Liver (tissue), 8 donors: ENCODE measurements at regions not wholly inside any gene's neighbourhood (a gene's known extent, or its start where the extent isn't known, plus 50 kb on each side); places are given as distances from the start of the nearest gene placed in this dataset.
A peak's percentile ranks its signal among the peaks of the same experiment; 100 is the strongest.

Source experiments
- DNase-seq: peaks from one replicate; pipeline ENCODE4 v3.0.0-alpha.2; 2017; ENCODE audit warnings: low spot score
- H3K27ac ChIP-seq, 2 donors: one replicate each; pipeline ENCODE4 v1.7.0; 2013; ENCODE audit warnings: inconsistent platforms in 2 of 2, low read length in 2 of 2, control low read depth in 1 of 2, low read depth in 1 of 2, mild to moderate bottlenecking in 1 of 2
- H3K27me3 ChIP-seq, 4 donors: one replicate each; pipeline versions ENCODE4 v1.6.1 to v1.7.0; 2013; ENCODE audit warnings: low read length in 3 of 4, inconsistent platforms in 1 of 4, mild to moderate bottlenecking in 1 of 4, moderate library complexity in 1 of 4; ENCODE audit not compliant: control insufficient read depth in 4 of 4, insufficient read depth in 4 of 4
- H3K36me3 ChIP-seq, 4 donors: one replicate each; pipeline versions ENCODE4 v1.6.1 to v1.7.0; 2013; ENCODE audit warnings: low read length in 3 of 4, mild to moderate bottlenecking in 3 of 4, low read depth in 1 of 4, moderate library complexity in 1 of 4; ENCODE audit not compliant: control insufficient read depth in 4 of 4, insufficient read depth in 3 of 4
- H3K4me1 ChIP-seq, 4 donors: one replicate each; pipeline versions ENCODE4 v1.6.1 to v1.7.0; 2013; ENCODE audit warnings: low read length in 3 of 4, mild to moderate bottlenecking in 3 of 4, moderate library complexity in 1 of 4; ENCODE audit not compliant: control insufficient read depth in 4 of 4, insufficient read depth in 4 of 4
- H3K4me3 ChIP-seq, 3 donors: one replicate each; pipeline versions ENCODE4 v1.6.1 to v1.7.0; 2013; ENCODE audit warnings: low read length in 3 of 3, control low read depth in 1 of 3, low read depth in 1 of 3, mild to moderate bottlenecking in 1 of 3
- H3K9ac ChIP-seq, 2 donors: one replicate each; pipeline ENCODE4 v1.7.0; 2013; ENCODE audit warnings: low read length in 2 of 2, mild to moderate bottlenecking in 2 of 2, moderate library complexity in 2 of 2, control low read depth in 1 of 2, low read depth in 1 of 2
- H3K9me3 ChIP-seq, 4 donors: one replicate each; pipeline versions ENCODE4 v1.6.1 to v1.7.0; 2013; ENCODE audit warnings: low read length in 3 of 4; ENCODE audit not compliant: control insufficient read depth in 4 of 4
- EGR1 ChIP-seq, 2 donors: IDR thresholded peaks; 2 replicates each; pipeline ENCODE4 v1.6.1; 2016 to 2018; ENCODE audit warnings: antibody characterized with exemption in 2 of 2, low read depth in 2 of 2
- FOXA2 ChIP-seq: IDR thresholded peaks from 2 replicates; pipeline ENCODE4 v1.6.1; 2016; ENCODE audit warnings: antibody characterized with exemption
- GABPA ChIP-seq, 2 donors: IDR thresholded peaks in 1 of 2; conservative IDR thresholded peaks in 1 of 2; 2 replicates each; pipeline ENCODE4 v1.6.1; 2016; ENCODE audit warnings: antibody characterized with exemption in 2 of 2, mild to moderate bottlenecking in 1 of 2, moderate library complexity in 1 of 2
- HNF4A ChIP-seq, 2 donors: conservative IDR thresholded peaks; 2 replicates each; pipeline ENCODE4 v1.6.1; 2016; ENCODE audit warnings: antibody characterized with exemption in 2 of 2, mild to moderate bottlenecking in 2 of 2
- HNF4G ChIP-seq: IDR thresholded peaks from 2 replicates; pipeline ENCODE4 v1.6.1; 2016; ENCODE audit warnings: antibody characterized with exemption
- JUND ChIP-seq, 2 donors: IDR thresholded peaks; 2 replicates each; pipeline ENCODE4 v1.6.1; 2016; ENCODE audit warnings: antibody characterized with exemption in 2 of 2
- NR2F2 ChIP-seq: IDR thresholded peaks from 2 replicates; pipeline ENCODE4 v1.6.1; 2016; ENCODE audit warnings: antibody characterized with exemption
- RAD21 ChIP-seq, 2 donors: IDR thresholded peaks; 2 replicates each; pipeline ENCODE4 v1.6.1; 2016; ENCODE audit warnings: antibody characterized with exemption in 2 of 2, mild to moderate bottlenecking in 2 of 2
- RXRA ChIP-seq, 2 donors: IDR thresholded peaks; 2 replicates each; pipeline ENCODE4 v1.6.1; 2017 to 2018; ENCODE audit warnings: antibody characterized with exemption in 2 of 2, mild to moderate bottlenecking in 1 of 2
- SP1 ChIP-seq: IDR thresholded peaks from 2 replicates; pipeline ENCODE4 v1.6.1; 2018; ENCODE audit warnings: antibody characterized with exemption, mild to moderate bottlenecking
- TAF1 ChIP-seq: conservative IDR thresholded peaks from 2 replicates; pipeline ENCODE4 v1.6.1; 2016; ENCODE audit warnings: antibody characterized with exemption, mild to moderate bottlenecking
- YY1 ChIP-seq: IDR thresholded peaks from 2 replicates; pipeline ENCODE4 v1.6.1; 2016; ENCODE audit warnings: antibody characterized with exemption, mild to moderate bottlenecking
- WGBS: extraction: QIAGEN DNeasy Blood & Tissue Kit; methylation state at CpG from one replicate; pipeline ENCODE4 v1.1.7; 2013; 5-methylcytosine and 5-hydroxymethylcytosine counted together
- TF ChIP-seq, protein P1 (sequence below): IDR thresholded peaks from 2 replicates; pipeline ENCODE4 v1.6.1; 2016; ENCODE audit warnings: antibody characterized with exemption
- TF ChIP-seq, protein P2 (sequence below): IDR thresholded peaks from 2 replicates; pipeline ENCODE4 v1.6.1; 2016; ENCODE audit warnings: antibody characterized with exemption
- TF ChIP-seq, protein P3 (sequence below): IDR thresholded peaks from 2 replicates; pipeline ENCODE4 v1.6.1; 2016; ENCODE audit warnings: antibody characterized with exemption, mild to moderate bottlenecking
- TF ChIP-seq, protein P4 (sequence below): fragments of 150-350 bp; IDR thresholded peaks from 2 replicates; pipeline ENCODE4 v1.5.1; 2017; ENCODE audit warnings: improper control_type of control experiment, low read depth, low read length; ENCODE audit not compliant: missing input control
- donor health status: healthy.
- donor health status: healthy.
- donor health status: healthy.
- donor health status: healthy.
- donor health status: healthy.

- Histone ChIP-seq H3K4me3 (no peak overlapping the region), H3K9me3 (no peaks in the 10 kb centered on the region), H3K27ac (no peak overlapping the region), H3K9ac (no peak overlapping the region), H3K27me3 (no peaks in the 10 kb centered on the region), H3K36me3 (no peaks in the 10 kb centered on the region), H3K4me1 (peaks cover 1 to 5% (median 3%) of the 10 kb centered on the region in 4 donors)
- no peak for TF ChIP-seq NR2F2
- TF ChIP-seq JUND (IDR thresholded peaks at IDR 0.05): no peak
- TF ChIP-seq RXRA (IDR thresholded peaks at IDR 0.05): peak; percentile 69 to 73
- peak; percentile 74 to 75 for TF ChIP-seq HNF4A (conservative IDR thresholded peaks at IDR 0.05)
- TF ChIP-seq GABPA (IDR thresholded peaks at IDR 0.05 in 1 of 2, conservative IDR thresholded peaks at IDR 0.05 in 1 of 2): no peak
- no peak for TF ChIP-seq EGR1 (IDR thresholded peaks at IDR 0.05; ENCODE audit: low read depth in 2 of 2)
- TF ChIP-seq SP1: peak; percentile 55
- TF ChIP-seq FOXA2: no peak
- peak in 1 of 2 donors; percentile 16 for TF ChIP-seq RAD21 (IDR thresholded peaks at IDR 0.05)
- TF ChIP-seq HNF4G: peak; percentile 20
- TF ChIP-seq, protein P1, sequence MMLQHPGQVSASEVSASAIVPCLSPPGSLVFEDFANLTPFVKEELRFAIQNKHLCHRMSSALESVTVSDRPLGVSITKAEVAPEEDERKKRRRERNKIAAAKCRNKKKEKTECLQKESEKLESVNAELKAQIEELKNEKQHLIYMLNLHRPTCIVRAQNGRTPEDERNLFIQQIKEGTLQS: no peak
- TF ChIP-seq, protein P2, sequence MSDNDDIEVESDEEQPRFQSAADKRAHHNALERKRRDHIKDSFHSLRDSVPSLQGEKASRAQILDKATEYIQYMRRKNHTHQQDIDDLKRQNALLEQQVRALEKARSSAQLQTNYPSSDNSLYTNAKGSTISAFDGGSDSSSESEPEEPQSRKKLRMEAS: no peak
- no peak for TF ChIP-seq TAF1
- peak; percentile 21 for TF ChIP-seq YY1
- TF ChIP-seq, protein P3, sequence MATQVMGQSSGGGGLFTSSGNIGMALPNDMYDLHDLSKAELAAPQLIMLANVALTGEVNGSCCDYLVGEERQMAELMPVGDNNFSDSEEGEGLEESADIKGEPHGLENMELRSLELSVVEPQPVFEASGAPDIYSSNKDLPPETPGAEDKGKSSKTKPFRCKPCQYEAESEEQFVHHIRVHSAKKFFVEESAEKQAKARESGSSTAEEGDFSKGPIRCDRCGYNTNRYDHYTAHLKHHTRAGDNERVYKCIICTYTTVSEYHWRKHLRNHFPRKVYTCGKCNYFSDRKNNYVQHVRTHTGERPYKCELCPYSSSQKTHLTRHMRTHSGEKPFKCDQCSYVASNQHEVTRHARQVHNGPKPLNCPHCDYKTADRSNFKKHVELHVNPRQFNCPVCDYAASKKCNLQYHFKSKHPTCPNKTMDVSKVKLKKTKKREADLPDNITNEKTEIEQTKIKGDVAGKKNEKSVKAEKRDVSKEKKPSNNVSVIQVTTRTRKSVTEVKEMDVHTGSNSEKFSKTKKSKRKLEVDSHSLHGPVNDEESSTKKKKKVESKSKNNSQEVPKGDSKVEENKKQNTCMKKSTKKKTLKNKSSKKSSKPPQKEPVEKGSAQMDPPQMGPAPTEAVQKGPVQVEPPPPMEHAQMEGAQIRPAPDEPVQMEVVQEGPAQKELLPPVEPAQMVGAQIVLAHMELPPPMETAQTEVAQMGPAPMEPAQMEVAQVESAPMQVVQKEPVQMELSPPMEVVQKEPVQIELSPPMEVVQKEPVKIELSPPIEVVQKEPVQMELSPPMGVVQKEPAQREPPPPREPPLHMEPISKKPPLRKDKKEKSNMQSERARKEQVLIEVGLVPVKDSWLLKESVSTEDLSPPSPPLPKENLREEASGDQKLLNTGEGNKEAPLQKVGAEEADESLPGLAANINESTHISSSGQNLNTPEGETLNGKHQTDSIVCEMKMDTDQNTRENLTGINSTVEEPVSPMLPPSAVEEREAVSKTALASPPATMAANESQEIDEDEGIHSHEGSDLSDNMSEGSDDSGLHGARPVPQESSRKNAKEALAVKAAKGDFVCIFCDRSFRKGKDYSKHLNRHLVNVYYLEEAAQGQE: no peak
- no peak for DNase-seq
- WGBS: 42% methylated on average over 4 of the region's 4 CpGs
These were observed 84.2 kb upstream of the CTNNB1 start for GRCh38 chr3:41115069-41115468.

GRCh38 chr3:41116851-41117250 is 82.5 kb upstream of the CTNNB1 start:
- Histone ChIP-seq H3K27me3 (no peaks in the 10 kb centered on the region), H3K9me3 (no peaks in the 10 kb centered on the region), H3K4me3 (no peak overlapping the region), H3K9ac (no peak overlapping the region), H3K27ac (peak overlapping the region in 1 of 2 donors; percentile 26), H3K36me3 (no peaks in the 10 kb centered on the region), H3K4me1 (peaks cover 1 to 5% (median 3%) of the 10 kb centered on the region in 4 donors)
- no peak for TF ChIP-seq RAD21 (IDR thresholded peaks at IDR 0.05)
- WGBS: 80% methylated on average over 8 of the region's 8 CpGs
- DNase-seq: no peak

- Histone ChIP-seq H3K9me3 (no peaks in the 10 kb centered on the region), H3K4me1 (peaks cover 1 to 5% (median 3%) of the 10 kb centered on the region in 4 donors), H3K36me3 (no peaks in the 10 kb centered on the region), H3K27me3 (no peaks in the 10 kb centered on the region), H3K9ac (no peak overlapping the region), H3K27ac (peak overlapping the region in 1 of 2 donors; percentile 26), H3K4me3 (no peak overlapping the region)
- WGBS: 60% methylated on average over 15 of the region's 15 CpGs
- peak; percentile 83 for TF ChIP-seq NR2F2
- TF ChIP-seq, protein P4, sequence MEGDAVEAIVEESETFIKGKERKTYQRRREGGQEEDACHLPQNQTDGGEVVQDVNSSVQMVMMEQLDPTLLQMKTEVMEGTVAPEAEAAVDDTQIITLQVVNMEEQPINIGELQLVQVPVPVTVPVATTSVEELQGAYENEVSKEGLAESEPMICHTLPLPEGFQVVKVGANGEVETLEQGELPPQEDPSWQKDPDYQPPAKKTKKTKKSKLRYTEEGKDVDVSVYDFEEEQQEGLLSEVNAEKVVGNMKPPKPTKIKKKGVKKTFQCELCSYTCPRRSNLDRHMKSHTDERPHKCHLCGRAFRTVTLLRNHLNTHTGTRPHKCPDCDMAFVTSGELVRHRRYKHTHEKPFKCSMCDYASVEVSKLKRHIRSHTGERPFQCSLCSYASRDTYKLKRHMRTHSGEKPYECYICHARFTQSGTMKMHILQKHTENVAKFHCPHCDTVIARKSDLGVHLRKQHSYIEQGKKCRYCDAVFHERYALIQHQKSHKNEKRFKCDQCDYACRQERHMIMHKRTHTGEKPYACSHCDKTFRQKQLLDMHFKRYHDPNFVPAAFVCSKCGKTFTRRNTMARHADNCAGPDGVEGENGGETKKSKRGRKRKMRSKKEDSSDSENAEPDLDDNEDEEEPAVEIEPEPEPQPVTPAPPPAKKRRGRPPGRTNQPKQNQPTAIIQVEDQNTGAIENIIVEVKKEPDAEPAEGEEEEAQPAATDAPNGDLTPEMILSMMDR: peak; percentile 24
- TF ChIP-seq TAF1: no peak
- no peak for TF ChIP-seq HNF4A (conservative IDR thresholded peaks at IDR 0.05)
- TF ChIP-seq RXRA (IDR thresholded peaks at IDR 0.05): peak in 1 of 2 donors; percentile 39
- TF ChIP-seq RAD21 (IDR thresholded peaks at IDR 0.05): peak; percentile 21 to 34
- no peak for TF ChIP-seq EGR1 (IDR thresholded peaks at IDR 0.05; ENCODE audit: low read depth in 2 of 2)
- TF ChIP-seq, protein P2: peak; percentile 31
- TF ChIP-seq GABPA (IDR thresholded peaks at IDR 0.05 in 1 of 2, conservative IDR thresholded peaks at IDR 0.05 in 1 of 2): no peak
- no peak for TF ChIP-seq SP1
- peak; percentile 54 for DNase-seq
These were observed 81.9 kb upstream of the CTNNB1 start for GRCh38 chr3:41117398-41117870.
